C4-2B (cell line): ENCODE measurements at regions not wholly inside any gene's neighbourhood (a gene's known extent, or its start where the extent isn't known, plus 50 kb on each side); places are given as distances from the start of the nearest gene placed in this dataset.

Experiments used
- ZFX ChIP-seq: fragments of 450-650 bp; IDR thresholded peaks from 2 replicates; pipeline ENCODE4 v1.6.1; 2017
- TF ChIP-seq, protein P1 (sequence below): fragments of 450-650 bp; conservative IDR thresholded peaks from 2 replicates; pipeline ENCODE4 v1.5.1; 2017; ENCODE audit warnings: mild to moderate bottlenecking

GRCh38 chr2:238643400-238643907, 204.4 kb upstream of the TWIST2 start:
- TF ChIP-seq, protein P1, sequence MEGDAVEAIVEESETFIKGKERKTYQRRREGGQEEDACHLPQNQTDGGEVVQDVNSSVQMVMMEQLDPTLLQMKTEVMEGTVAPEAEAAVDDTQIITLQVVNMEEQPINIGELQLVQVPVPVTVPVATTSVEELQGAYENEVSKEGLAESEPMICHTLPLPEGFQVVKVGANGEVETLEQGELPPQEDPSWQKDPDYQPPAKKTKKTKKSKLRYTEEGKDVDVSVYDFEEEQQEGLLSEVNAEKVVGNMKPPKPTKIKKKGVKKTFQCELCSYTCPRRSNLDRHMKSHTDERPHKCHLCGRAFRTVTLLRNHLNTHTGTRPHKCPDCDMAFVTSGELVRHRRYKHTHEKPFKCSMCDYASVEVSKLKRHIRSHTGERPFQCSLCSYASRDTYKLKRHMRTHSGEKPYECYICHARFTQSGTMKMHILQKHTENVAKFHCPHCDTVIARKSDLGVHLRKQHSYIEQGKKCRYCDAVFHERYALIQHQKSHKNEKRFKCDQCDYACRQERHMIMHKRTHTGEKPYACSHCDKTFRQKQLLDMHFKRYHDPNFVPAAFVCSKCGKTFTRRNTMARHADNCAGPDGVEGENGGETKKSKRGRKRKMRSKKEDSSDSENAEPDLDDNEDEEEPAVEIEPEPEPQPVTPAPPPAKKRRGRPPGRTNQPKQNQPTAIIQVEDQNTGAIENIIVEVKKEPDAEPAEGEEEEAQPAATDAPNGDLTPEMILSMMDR: no peak
- no peak for TF ChIP-seq ZFX
